CD4-positive, alpha-beta T cell (primary cell): ENCODE measurements at regions not wholly inside any gene's neighbourhood (a gene's known extent, or its start where the extent isn't known, plus 50 kb on each side); places are given as distances from the start of the nearest gene placed in this dataset.
"Not testable (repeated sequence)": the region's sequence is repeated elsewhere in the genome, so short reads cannot be mapped to it uniquely, and the experiment has no call there.

Experiments
- ATAC-seq: fragments of 200-7000 bp; cut with Tn5 transposase; one replicate; pipeline ENCODE4 v1.10.0; 2022; ENCODE audit warnings: mild to moderate bottlenecking; ENCODE audit not compliant: poor library complexity
- CTCF ChIA-PET: fragments of 350-600 bp; sonication (Branson Sonifier 250); formaldehyde crosslinking; loops from one replicate; lab custom pipeline; 2021; ENCODE audit warnings: antibody characterized with exemption, inconsistent platforms; lab: Charles Lee
- POLR2A ChIA-PET: fragments of 350-600 bp; sonication (Branson Sonifier 250); formaldehyde crosslinking; loops from one replicate; lab custom pipeline; 2021; ENCODE audit warnings: antibody characterized with exemption, inconsistent platforms; lab: Charles Lee
- DNase-seq, 14 experiments: peaks; one replicate each; pipeline ENCODE4 v3.0.0-alpha.2; 2013 to 2020; ENCODE audit warnings: mixed read lengths in 2 of 14
- H3K27ac ChIP-seq, 2 donors: one replicate each; pipeline versions ENCODE4 v1.5.1 to v1.7.0; 2013; ENCODE audit warnings: low read length in 2 of 2, low read depth in 1 of 2, mild to moderate bottlenecking in 1 of 2
- H3K27me3 ChIP-seq, 2 experiments: 1 replicate in 1 of 2; 2 replicates in 1 of 2; pipeline versions ENCODE4 v1.6.1 to v1.7.0; 2013; ENCODE audit warnings: low read length in 2 of 2, control low read depth in 1 of 2, mild to moderate bottlenecking in 1 of 2, moderate library complexity in 1 of 2; ENCODE audit not compliant: insufficient read depth in 2 of 2, control insufficient read depth in 1 of 2
- H3K36me3 ChIP-seq: one replicate; pipeline ENCODE4 v1.6.1; 2013; ENCODE audit warnings: low read length, control low read depth; ENCODE audit not compliant: insufficient read depth
- H3K4me1 ChIP-seq: one replicate; pipeline ENCODE4 v1.6.1; 2013; ENCODE audit warnings: low read length, control low read depth; ENCODE audit not compliant: insufficient read depth
- H3K4me3 ChIP-seq: one replicate; pipeline ENCODE4 v1.5.1; 2013; ENCODE audit warnings: mild to moderate bottlenecking, low read length, moderate library complexity
- H3K9me3 ChIP-seq, 2 experiments: 1 replicate in 1 of 2; 2 replicates in 1 of 2; pipeline versions ENCODE4 v1.6.1 to v1.7.0; 2013; ENCODE audit warnings: low read length in 2 of 2, mild to moderate bottlenecking in 2 of 2, control low read depth in 1 of 2, moderate library complexity in 1 of 2; ENCODE audit not compliant: control insufficient read depth in 1 of 2, insufficient read depth in 1 of 2
- H3K27ac Mint-ChIP-seq: one replicate; pipeline ENCODE4 v1.8.0; 2020; ENCODE audit warnings: mixed read lengths
- H3K27me3 Mint-ChIP-seq: one replicate; pipeline ENCODE4 v1.8.0; 2021; ENCODE audit warnings: mixed read lengths
- H3K36me3 Mint-ChIP-seq: one replicate; pipeline ENCODE4 v1.8.0; 2021; ENCODE audit warnings: low read depth, mixed read lengths
- H3K4me1 Mint-ChIP-seq: one replicate; pipeline ENCODE4 v1.8.0; 2021; ENCODE audit warnings: low read depth, mixed read lengths
- H3K4me3 Mint-ChIP-seq: one replicate; pipeline ENCODE4 v1.8.0; 2020; ENCODE audit warnings: mild to moderate bottlenecking, mixed read lengths
- H3K9me3 Mint-ChIP-seq: one replicate; pipeline ENCODE4 v1.8.0; 2020; ENCODE audit warnings: mixed read lengths
- intact Hi-C, 2 experiments: fragments of 100-400 bp; cut with DNase I in 1 of 2; cut with micrococcal nuclease in 1 of 2; formaldehyde crosslinking; loops; one replicate each; pipeline versions ENCODE4 v1.15.1 to v1.9.0; 2023 to 2025; cut with DNase I, micrococcal nuclease

- H3K9me3 ChIP-seq, ATAC-seq, H3K27me3 Mint-ChIP-seq, H3K36me3 ChIP-seq, H3K9me3 Mint-ChIP-seq, H3K4me1 ChIP-seq, H3K27ac Mint-ChIP-seq, CTCF ChIA-PET, H3K4me3 ChIP-seq, intact Hi-C loops, H3K27me3 ChIP-seq, H3K27ac ChIP-seq, H3K4me1 Mint-ChIP-seq, POLR2A ChIA-PET, H3K4me3 Mint-ChIP-seq, DNase-seq: not testable (repeated sequence)
- H3K36me3 Mint-ChIP-seq: peaks cover 13% of the 10 kb centered on the region
These were observed 151.0 kb downstream of the RALA start for GRCh38 chr7:39774341-39774851.

GRCh38 chr7:39781557-39781956 is 158.2 kb downstream of the RALA start:
- peaks cover 24% of the 10 kb centered on the region for H3K36me3 Mint-ChIP-seq
- H3K27ac ChIP-seq, H3K27ac Mint-ChIP-seq, H3K36me3 ChIP-seq, H3K9me3 ChIP-seq, H3K27me3 ChIP-seq, H3K4me1 Mint-ChIP-seq, H3K27me3 Mint-ChIP-seq, ATAC-seq, H3K4me3 ChIP-seq, DNase-seq, H3K4me3 Mint-ChIP-seq, H3K4me1 ChIP-seq, POLR2A ChIA-PET, H3K9me3 Mint-ChIP-seq, CTCF ChIA-PET, intact Hi-C loops: not testable (repeated sequence)

GRCh38 chr7:39786440-39786839 is 163.1 kb downstream of the RALA start:
- H3K9me3 ChIP-seq, POLR2A ChIA-PET, H3K4me1 Mint-ChIP-seq, H3K27me3 Mint-ChIP-seq, H3K27ac ChIP-seq, CTCF ChIA-PET, intact Hi-C loops, H3K4me1 ChIP-seq, DNase-seq, H3K36me3 ChIP-seq, H3K4me3 ChIP-seq, H3K9me3 Mint-ChIP-seq, H3K27ac Mint-ChIP-seq, H3K27me3 ChIP-seq, H3K4me3 Mint-ChIP-seq, ATAC-seq: not testable (repeated sequence)
- H3K36me3 Mint-ChIP-seq: peaks cover 26% of the 10 kb centered on the region

- H3K4me3 ChIP-seq, POLR2A ChIA-PET, ATAC-seq, H3K9me3 Mint-ChIP-seq, H3K4me1 Mint-ChIP-seq, CTCF ChIA-PET, H3K27ac ChIP-seq, H3K27me3 Mint-ChIP-seq, H3K4me1 ChIP-seq, intact Hi-C loops, H3K4me3 Mint-ChIP-seq, H3K36me3 ChIP-seq, H3K9me3 ChIP-seq, H3K27ac Mint-ChIP-seq, H3K27me3 ChIP-seq, DNase-seq: not testable (repeated sequence)
- peaks cover 17% of the 10 kb centered on the region for H3K36me3 Mint-ChIP-seq
These were observed 159.0 kb upstream of the CDK13 start for GRCh38 chr7:39791035-39791434.

- H3K27me3 ChIP-seq, H3K4me1 Mint-ChIP-seq, CTCF ChIA-PET, H3K27me3 Mint-ChIP-seq, intact Hi-C loops, H3K9me3 Mint-ChIP-seq, H3K27ac Mint-ChIP-seq, H3K4me3 Mint-ChIP-seq, ATAC-seq, H3K9me3 ChIP-seq, H3K27ac ChIP-seq, H3K36me3 ChIP-seq, POLR2A ChIA-PET, H3K4me1 ChIP-seq, H3K4me3 ChIP-seq: not testable (repeated sequence)
- peak in 1 of 14 experiments; percentile 10 for DNase-seq
- peaks cover 17% of the 10 kb centered on the region for H3K36me3 Mint-ChIP-seq
These were observed 158.1 kb upstream of the CDK13 start for GRCh38 chr7:39791911-39792310.

GRCh38 chr7:39793026-39793425 is 157.0 kb upstream of the CDK13 start:
- H3K4me3 Mint-ChIP-seq, H3K4me1 Mint-ChIP-seq, CTCF ChIA-PET, H3K27ac ChIP-seq, intact Hi-C loops, H3K4me3 ChIP-seq, H3K9me3 Mint-ChIP-seq, ATAC-seq, DNase-seq, H3K27ac Mint-ChIP-seq, H3K27me3 Mint-ChIP-seq, H3K36me3 ChIP-seq, POLR2A ChIA-PET, H3K9me3 ChIP-seq, H3K27me3 ChIP-seq, H3K4me1 ChIP-seq: not testable (repeated sequence)
- H3K36me3 Mint-ChIP-seq: peaks cover 17% of the 10 kb centered on the region

- H3K4me3 ChIP-seq, H3K9me3 ChIP-seq, H3K27me3 ChIP-seq, H3K36me3 ChIP-seq, H3K4me1 Mint-ChIP-seq, CTCF ChIA-PET, H3K4me3 Mint-ChIP-seq, H3K9me3 Mint-ChIP-seq, DNase-seq, H3K4me1 ChIP-seq, ATAC-seq, H3K27ac Mint-ChIP-seq, H3K27ac ChIP-seq, intact Hi-C loops, H3K27me3 Mint-ChIP-seq, POLR2A ChIA-PET: not testable (repeated sequence)
- H3K36me3 Mint-ChIP-seq: peaks cover 17% of the 10 kb centered on the region
These were observed 156.2 kb upstream of the CDK13 start for GRCh38 chr7:39793851-39794250.
